OCI-M2 (cell line): ENCODE measurements at regions not wholly inside any gene's neighbourhood (a gene's known extent, or its start where the extent isn't known, plus 50 kb on each side); places are given as distances from the start of the nearest gene placed in this dataset.

Experiments used
- DNase-seq: peaks from one replicate; lab custom pipeline; 2025; ENCODE audit not compliant: unreplicated experiment; lab: John Stamatoyannopoulos, UW

DNA sequence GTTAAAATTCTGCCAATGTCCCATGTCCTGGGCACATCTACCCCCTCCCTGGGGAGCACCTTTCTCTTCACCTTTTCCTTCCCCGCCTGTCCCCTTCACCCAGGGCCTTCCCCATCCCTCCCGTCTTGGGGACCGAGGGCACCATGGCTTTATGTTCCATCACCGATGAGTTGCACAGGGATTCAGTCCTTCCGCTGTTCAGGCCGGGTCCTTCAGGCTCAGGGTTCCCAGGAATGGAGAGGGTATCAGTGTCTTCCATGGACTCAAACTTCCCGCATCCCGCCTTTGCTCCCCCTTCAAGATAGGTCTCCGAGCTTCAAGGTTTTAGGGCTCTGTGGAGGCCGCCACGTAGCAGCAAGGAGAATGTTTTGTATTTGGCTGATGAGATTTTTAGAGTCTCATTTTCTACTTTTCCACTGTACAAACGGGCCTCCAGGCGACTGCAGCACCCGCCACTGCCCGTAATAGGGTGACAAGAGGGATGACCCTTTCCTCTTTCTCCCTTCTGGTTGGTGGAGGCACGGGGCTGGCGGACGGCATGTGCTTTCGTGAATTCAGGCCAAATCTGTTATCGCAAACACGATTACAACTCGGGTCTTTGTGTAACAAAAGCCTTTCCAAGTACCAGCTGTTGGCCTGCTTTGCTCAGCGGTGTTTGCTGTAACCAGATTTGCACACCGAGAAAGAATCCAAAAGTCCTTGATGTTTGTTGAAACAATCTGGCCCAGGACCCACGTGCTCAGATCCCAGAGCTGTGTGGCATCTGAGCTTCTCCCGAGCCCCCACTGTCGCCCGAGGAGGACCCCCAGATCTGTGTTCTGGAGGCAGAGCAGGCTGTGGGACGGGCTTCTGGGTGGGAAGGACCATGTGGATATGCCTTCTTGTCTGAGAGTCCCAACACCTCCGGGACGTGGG is 236.3 kb downstream of the SEC14L1 start:
- DNase-seq: no peak

DNA sequence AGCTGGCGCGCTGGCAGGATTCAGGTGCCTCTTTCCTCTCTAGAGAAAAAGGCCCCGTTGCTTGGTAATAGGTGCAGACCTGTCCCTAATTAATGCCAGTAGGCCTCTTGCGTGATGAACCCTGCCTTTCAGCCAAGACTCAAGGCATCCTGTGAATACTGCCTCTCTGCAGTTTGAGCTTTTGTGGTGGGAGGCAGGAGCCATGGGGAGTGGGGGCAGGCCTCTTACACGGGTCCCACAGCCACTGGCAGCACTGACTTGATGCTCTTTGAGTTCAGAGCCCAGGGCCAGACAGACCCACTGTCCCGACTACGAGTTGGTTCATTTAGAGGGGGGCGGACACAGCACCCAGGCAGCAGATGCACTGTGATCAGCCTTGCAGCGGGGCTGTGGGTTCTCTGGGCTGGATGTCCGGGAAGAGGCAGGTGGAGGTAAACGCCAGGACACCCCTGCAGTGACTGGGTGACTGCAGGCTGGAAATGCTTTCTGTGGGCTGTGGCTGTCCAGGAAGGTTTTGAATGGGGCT is 237.0 kb downstream of the SEC14L1 start:
- no peak for DNase-seq

DNA sequence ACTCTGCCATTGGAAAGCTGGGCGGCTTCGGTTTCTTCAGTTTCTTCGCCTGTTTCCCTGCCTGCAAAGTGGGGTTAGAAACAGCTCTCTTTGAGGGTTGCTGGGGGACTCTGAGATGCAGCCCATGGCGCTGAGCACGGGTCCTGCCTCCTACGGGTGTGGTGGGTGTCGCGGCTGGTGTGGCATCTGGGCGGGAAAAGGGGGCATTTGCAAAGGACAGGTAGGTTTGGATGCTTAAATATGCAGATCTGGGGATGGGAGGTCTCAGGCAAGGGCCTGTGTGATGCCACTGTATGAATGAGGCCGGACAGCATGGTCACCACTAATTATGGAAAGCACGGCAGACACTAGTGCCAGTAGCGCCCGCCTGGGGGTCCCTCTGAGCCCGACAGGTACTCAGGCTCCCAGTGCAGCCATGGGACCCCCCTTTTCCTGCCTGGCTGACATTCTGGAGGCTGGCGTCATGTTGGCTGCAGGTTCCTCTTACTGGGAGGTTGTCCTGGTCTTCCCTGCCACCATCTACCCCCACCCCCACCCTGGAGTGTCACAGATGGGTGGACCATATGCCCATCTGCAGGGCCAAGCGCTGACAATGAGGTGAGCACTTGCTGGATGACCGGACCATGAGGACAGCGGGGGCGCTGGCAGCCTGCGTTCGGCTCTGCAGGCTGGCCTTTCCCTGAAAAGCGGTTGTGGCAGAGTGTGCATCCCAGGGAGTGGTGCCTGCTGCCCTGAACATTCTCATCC is 237.7 kb downstream of the SEC14L1 start:
- no peak for DNase-seq

DNA sequence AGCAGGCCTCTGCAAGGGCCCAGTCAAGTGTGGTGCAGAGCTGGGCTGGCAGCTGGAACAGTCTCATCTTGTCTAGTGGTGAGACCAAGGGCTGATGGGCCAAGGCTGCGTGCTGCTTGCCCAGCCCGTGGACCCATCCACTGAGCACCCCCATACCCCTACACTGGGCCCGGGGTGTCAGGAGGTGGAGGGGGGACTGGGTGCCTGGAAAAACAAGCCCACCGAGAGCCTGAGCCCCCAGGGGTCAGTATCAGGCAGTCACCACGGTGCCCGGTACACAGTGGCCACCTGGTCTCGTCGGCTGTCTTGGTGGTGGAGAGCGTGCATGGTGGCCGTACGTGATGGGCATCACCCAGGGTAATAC is 238.3 kb downstream of the SEC14L1 start:
- DNase-seq: no peak

DNA sequence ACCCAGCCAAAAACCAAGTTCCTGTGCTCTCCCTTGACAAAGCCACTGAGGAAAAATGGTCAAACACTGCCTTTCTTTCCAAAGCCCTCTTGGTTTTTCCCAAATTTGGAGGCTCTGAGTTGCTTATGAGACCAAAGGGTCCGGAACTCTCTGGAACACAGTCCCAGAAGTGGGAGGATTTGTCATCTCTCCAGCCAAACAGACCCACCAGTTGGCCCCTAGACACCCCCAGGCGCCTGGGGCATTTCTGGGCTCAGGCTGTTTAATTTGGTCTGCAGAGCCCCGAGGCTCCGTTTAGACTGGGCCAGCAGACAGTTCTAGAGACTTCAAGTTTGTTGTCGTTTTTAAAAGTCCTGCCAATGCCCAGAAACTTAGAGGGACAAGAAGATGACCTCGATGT is 239.1 kb downstream of the SEC14L1 start:
- no peak for DNase-seq

DNA sequence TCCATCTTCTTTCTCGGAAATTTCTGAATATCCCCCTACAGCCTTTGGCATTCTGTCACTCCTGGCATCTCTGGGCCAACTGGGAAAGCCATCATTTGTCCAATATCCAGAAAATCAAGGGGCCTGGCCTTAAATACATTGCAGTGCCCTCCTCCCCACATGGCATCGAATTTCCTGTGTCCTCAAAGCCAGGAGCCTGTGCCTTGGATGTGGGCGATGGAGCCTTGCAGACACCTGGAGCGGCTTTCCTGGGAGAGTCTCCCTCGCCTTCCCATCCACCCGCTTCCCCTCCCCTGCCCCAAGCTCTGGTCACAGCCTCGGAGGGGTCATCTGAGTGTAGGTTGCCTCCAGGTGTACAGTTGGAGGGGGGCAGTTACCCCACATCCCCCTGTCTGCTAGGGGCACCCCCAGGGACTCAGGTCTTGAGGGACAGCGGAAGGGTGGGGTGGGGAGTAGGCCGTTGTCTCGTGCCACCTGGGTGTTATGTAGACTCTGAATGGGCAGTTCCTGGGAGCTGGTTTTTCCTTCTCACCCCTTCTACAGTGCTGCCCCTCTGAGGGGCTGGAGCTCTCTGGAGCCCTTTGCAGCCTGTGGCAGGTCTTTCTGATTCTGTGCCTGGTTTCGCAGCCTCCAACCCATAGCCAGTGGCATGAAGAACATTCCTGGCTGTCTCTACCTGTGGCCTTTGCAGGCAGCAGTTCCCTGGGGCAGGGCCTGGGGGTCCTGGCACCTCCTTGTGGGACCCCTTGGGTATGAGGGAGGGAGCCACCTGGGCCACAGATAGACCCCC is 239.8 kb downstream of the SEC14L1 start:
- DNase-seq: no peak

DNA sequence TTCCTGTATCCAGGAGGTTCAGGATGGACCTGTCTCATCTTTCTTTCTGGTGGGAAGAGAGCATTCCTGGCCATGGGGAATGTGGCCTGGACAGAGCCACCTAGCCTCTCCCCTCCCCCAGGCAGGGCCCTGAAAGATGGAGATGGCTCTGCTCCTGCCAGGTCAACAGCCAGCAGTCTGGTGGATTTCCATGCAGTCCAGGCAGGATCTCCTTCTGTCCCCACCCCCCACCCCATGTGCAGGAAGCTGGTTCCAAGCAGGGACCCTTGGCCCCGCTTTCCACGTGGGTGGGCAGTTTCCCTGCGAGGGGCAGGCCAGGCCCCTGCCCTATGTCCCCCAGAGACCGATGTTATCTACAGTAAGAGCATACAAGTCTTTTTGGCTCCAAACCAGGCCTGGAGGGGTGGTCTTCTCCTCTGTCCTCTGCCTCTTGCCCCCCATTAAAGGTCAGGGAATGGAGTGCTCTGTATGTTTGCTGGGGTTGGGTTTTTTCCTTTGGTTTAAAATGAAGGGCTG is 240.5 kb downstream of the SEC14L1 start:
- DNase-seq: no peak

DNA sequence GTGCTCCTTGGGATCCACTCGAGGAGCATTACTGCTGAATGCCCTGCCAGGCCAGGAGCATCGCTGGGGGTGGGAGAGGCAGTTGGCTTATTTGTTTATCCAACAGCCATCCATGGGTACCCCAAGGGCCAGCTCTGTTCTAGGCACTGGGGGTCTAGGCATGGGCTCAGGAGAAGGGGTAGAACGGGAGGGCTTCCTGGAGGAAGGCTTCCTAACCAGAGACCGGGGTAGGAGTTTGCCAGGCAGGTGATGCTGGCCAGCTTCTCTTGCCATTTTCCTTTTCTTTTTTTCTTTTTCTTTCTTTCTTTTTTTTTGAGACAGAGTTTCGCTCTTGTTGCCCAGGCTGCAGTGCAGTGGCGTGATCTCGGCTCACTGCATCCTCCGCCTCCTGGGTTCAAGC is 241.0 kb downstream of the SEC14L1 start:
- DNase-seq: no peak

DNA sequence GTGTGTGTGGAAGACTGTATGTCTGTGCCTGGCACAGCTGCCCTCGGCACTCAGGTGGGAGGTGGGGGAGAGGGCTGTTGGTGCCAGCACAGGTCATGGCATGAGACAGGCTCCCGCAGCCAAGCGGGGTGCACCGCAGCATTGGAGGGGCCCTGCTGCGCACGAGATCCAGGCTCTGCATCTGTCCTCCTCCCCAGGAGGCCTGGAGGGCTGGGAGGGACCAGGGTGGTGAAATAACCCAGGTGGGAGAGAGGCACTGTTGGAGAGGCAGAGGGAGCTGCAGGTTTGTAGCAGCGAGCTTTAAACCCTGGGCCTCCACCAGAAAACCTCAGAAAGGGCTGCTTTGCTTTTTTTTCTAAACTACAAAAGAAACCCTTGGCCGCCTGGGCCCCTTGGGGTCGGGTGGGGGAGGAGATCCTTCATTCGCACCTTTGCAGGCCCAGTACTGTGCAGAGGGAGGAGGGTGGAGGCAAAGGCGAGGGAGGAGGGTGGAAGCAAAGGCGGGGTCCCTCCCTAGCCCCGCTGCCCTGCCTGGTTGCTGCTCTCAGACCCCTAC is 241.7 kb downstream of the SEC14L1 start:
- DNase-seq: no peak

DNA sequence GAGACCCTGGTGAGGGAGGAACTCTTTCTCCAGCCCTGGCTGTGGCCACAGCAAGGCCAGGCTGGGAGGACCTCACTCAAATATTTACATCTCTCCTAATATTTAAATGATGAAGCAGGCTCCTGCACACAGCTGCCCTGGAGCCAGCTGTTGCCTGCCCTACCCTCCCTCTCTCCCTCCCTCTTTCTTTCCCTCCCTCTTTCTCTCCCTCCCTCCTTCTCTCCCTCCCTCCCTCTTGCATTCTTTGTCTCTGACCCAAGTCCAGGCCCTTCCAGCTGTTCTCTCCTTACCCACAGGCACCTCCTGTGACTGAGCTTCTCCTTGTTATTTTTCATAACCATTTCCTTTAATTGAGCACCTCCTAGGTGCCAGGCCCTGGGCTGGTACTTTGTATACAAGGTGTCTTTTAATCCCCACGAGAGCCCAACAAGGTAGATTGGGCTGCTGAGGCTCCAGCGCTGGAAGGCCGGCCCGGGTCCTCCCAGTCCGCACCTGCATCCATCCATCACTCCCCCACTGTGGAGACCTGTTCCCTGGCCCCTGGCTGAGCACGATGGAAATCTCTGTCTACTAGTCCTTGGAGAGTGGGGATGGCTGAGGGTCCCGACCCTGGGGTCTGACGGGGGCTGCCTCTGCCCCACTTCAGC is 242.3 kb downstream of the SEC14L1 start:
- DNase-seq: no peak

DNA sequence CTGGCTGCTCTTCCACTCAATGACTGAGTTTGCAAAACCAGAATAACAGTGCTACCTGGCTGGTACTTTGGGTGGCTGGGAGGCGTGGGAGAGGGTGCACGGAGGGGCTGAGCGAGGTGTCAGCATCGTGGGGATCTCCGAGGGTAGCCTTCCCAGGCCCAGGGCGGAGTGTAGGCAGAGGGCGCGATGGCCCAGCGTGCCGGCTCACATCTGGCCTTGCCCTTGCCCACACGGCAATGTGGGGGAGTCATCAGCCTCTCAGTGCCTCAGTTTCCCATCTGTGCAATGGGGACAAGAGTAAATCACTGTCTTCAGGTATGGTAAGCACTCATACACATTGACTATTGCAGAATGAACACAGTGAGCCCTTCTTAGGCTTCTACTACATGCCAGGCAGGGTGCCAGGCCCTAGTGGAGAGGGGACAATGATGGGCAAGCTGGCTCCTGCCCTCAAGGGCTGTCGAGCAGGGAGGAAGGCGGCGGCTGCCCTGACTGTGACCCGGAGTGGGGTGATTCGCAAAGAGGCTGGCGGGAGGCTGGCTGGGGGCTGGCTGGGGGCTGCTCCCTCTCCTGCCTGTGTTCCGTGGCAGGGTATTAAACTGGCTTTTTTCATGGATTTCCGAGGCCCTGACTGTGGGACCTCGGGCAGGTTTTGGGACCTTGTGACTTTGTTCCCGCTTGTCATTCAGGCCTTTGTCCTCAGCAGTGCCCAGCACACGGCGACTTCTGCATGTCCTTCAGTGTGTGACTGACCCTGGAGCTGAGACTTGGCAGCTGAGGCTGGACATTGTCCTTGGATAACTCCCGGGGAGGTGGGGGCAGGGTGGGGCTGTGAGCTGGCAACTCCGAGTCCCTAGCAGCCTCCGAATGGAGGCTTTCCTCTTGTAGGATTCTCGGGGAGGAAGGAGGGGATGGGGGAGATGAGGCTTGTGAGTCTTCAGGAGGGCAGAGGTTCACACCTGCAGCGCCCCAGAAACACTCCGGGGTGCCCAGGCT is 243.1 kb downstream of the SEC14L1 start:
- DNase-seq: no peak

DNA sequence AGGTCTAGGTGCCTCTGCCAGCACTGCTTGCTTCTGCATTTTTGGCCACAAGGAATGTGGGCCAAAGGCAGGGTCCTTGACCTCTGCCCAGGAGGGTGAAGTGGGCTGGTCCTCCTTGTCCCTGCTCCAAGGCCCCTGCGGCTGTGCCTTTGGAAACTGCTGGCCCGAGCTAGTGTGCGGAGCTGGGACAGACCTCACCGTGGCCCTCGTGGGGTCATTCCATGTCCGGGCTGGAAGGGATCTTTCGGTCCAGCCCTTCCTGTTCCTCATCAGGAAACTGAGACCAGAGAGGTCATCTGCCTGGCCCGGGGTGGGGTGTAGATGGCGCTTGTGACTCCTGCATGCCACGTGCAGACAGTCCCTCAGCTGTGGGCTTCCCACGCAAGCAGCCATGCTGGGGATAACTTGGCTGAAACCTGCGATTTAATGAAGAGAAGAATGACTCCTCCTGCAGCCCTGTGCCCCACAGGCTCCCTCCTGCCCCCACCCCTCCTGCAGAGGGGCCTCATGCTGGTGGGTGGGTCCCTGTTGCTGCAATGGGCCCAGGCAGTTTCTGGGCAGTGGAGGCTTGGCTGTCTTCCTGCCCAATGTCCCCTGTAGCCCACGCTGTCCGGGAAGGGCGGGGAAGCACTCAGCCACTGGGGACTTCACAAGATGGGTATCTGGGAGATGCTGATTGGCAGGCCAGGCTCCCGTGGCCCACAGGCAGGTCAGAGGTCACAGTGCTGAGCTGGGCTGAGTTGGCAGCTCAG is 245.2 kb downstream of the SEC14L1 start:
- no peak for DNase-seq

DNA sequence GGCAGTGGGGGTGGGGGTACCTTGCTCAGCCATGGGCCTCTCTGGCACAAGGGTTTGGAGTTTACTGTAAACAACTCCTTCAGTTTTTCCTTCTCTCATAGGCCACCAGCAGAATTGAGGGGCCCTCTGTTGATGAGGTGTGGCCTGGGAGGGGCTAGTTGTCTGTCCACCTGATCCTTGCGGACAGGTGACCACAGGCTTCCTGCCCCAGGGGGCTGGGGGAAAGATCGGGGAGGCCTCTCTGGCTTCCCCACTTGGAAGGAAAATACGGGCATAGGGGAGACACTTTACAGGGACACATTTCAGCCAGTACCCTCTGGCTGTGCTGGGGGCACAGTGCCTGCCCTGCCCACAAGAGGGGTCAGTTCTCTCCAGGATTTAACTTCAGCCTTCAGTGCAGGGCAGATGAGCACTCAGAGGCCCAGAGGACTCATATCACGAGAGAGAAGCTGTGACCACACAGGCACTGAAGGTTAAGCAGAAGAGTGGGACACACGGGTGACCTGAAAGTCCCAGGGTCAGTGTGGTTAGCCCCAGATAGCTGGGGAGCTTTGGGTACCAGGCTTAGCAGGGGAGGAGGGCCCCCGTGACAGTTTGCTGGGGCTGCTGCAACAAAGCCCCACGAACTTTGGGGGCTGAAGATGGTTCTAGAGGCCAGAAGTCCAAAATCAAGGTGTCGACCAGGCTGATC is 245.9 kb downstream of the SEC14L1 start:
- DNase-seq: no peak

DNA sequence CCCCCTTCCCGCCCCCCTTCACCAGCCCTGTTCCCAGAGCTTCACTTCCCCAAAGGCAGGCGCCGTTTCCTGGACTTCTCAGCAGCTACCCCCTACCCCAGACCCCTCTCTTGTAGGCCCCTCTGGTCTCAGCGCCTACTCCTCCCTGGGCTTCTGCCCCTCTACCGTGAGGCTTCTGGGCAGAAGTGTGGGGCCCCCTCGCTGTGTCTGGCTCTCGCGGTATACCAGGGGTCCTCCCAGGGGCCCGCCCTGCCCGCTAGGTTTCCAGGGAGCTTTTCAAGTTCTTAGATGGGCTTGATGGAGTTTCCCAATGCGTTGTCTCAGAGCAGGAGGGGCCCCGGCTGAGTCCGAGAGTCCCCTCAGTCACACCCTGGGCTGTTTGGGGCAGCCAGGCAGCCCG is 247.1 kb downstream of the SEC14L1 start:
- DNase-seq: no peak

DNA sequence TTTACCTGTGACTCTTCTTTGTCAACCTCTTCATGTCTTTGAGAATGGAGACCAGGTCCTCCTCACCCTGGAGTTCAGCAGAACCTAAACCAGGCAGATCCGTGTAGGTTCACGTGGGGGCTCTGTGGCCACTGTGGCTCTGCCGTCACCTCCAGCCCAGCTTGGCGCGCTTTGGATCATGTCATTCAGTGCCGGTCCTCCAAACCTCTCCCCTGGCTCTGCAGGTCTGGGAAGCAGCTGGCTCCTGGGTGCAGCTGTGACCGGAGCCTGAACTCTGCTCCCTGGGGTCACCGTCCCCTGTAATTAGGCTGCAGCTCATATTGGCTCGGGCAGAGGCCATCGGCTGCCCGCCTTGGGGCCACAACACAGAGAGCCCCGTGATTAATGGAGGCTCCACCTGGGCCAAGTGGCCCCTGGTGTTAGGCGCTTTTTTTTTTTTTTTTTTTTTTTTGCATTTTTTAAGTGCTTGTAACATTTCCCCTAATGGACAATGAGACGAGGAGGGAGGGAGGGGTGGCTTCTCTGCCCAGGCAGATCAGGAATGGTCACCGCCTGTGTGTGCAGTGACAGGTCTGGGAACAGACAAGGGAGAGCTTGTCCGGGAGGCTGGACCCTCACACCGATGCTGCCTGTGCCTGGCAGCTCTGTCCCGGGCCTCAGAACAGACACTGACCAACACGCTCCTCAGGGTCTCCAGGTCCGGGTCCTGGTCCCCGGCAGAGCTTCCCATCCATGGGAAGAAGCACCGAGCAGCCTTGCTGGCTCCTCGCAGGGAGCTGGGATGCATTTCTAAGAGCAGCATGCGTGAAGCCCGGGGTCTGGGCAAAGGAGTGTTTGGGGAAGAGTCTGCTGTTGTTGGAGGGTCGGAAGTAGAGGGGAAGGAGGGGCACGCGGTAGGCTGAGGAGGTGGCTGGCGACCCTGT is 247.9 kb downstream of the SEC14L1 start:
- DNase-seq: no peak

DNA sequence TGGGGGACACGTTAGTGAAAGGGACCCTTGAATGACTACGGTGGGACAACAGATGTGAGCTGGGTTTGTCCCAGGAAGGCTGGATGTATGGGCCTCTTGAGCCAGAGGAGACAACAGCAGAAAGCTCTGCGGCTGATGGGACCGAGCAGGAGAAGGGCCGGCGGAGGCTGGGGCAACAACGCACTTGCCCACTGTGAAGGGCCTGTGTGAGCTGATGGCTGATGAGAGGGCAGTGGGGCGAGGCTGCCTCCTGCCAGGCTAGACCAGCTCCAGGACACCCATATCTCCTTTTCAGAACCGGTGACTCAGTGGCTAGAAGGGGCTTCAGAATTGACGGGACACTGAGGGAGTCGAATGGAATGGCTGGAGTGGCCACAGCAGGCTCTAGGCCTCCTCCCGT is 250.1 kb downstream of the SEC14L1 start:
- DNase-seq: no peak
